ENCODE measurements at regions not wholly inside any gene's neighbourhood (a gene's known extent, or its start where the extent isn't known, plus 50 kb on each side); places are given as distances from the start of the nearest gene placed in this dataset.
A peak's percentile ranks its signal among the peaks of the same experiment; 100 is the strongest.
"Not testable (repeated sequence)": the region's sequence is repeated elsewhere in the genome, so short reads cannot be mapped to it uniquely, and the experiment has no call there.

- no peak for FAIRE-seq
- DNase-seq (ENCODE audit: insufficient read length, low spot score), result no peak
- TF ChIP-seq PAX5 (IDR thresholded peaks at IDR 0.05; ENCODE audit: insufficient read depth, low read length, severe bottlenecking) (no peak), SPI1 (IDR thresholded peaks at IDR 0.05; ENCODE audit: low read depth, low read length) (no peak), POLR2AphosphoS5 (IDR thresholded peaks at IDR 0.05; ENCODE audit: low read depth, low read length) (no peak), POLR2A (IDR thresholded peaks at IDR 0.05; ENCODE audit: low read depth, low read length) (no peak), POU2F2 (IDR thresholded peaks at IDR 0.05; ENCODE audit: low read depth, low read length) (no peak), TAF1 (IDR thresholded peaks at IDR 0.05; ENCODE audit: low read depth, low read length) (no peak)
Measured at GRCh38 chr2:53051157-53051556, 716.4 kb upstream of the CHAC2 start.

- no peak for DNase-seq (ENCODE audit: insufficient read length, low spot score)
- FAIRE-seq, result no peak
- TF ChIP-seq SPI1 (IDR thresholded peaks at IDR 0.05; ENCODE audit: low read depth, low read length) (no peak), POU2F2 (IDR thresholded peaks at IDR 0.05; ENCODE audit: low read depth, low read length) (no peak), TAF1 (IDR thresholded peaks at IDR 0.05; ENCODE audit: low read depth, low read length) (no peak), PAX5 (IDR thresholded peaks at IDR 0.05; ENCODE audit: insufficient read depth, low read length, severe bottlenecking) (no peak), POLR2AphosphoS5 (IDR thresholded peaks at IDR 0.05; ENCODE audit: low read depth, low read length) (no peak), POLR2A (IDR thresholded peaks at IDR 0.05; ENCODE audit: low read depth, low read length) (no peak)
Measured at GRCh38 chr2:53040536-53041229, 726.9 kb upstream of the CHAC2 start.

DNA sequence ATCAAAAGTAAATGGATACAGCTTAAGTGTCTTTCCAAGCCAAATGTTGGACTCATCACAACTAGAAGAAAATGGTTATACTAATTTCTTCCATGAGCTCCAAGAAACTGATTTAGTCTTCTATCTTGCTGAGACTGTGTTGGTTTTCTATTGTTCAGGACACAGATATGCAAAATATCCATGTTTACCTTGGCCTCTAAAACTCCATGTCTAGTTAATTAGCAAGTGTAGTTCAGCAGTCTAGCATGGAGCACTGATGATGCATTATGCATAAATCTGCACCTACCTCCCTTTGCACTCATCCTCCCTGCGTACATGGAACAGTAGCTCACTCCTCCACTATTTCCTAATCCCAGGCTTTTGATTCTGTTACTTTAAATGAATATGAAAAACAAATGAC, 731.4 kb upstream of the CHAC2 start:
- TF ChIP-seq POLR2AphosphoS5 (IDR thresholded peaks at IDR 0.05; ENCODE audit: low read depth, low read length) (no peak), PAX5 (IDR thresholded peaks at IDR 0.05; ENCODE audit: insufficient read depth, low read length, severe bottlenecking) (no peak), SPI1 (IDR thresholded peaks at IDR 0.05; ENCODE audit: low read depth, low read length) (no peak), TAF1 (IDR thresholded peaks at IDR 0.05; ENCODE audit: low read depth, low read length) (no peak), POLR2A (IDR thresholded peaks at IDR 0.05; ENCODE audit: low read depth, low read length) (no peak), POU2F2 (IDR thresholded peaks at IDR 0.05; ENCODE audit: low read depth, low read length) (no peak)
- FAIRE-seq (no peak), DNase-seq (ENCODE audit: insufficient read length, low spot score) (no peak)

- TF ChIP-seq POLR2A (IDR thresholded peaks at IDR 0.05; ENCODE audit: low read depth, low read length) (no peak), POU2F2 (IDR thresholded peaks at IDR 0.05; ENCODE audit: low read depth, low read length) (no peak), TAF1 (IDR thresholded peaks at IDR 0.05; ENCODE audit: low read depth, low read length) (no peak), SPI1 (IDR thresholded peaks at IDR 0.05; ENCODE audit: low read depth, low read length) (no peak)
- no peak for FAIRE-seq
- DNase-seq (ENCODE audit: insufficient read length, low spot score), result no peak
Measured at GRCh38 chr2:53035153-53035552, 732.5 kb upstream of the CHAC2 start.

DNA sequence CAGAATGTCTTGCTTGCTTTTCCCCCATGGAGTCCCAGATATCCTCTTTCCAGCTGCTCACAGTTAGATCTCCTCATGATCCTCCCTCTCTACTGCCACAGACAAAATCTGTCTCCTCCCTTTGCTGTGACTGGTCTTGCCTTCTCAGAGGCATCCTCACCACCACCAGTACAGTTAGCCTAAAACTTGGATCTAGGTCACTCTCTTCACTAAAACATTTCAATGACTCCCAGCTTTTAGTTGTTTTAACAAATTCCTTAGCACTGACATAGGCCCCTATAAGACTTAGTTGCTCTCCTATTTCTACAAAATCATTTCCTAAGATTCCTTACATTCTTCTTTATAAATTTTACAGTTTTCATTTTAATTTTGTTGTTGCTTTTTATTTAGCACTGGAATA, 734.2 kb upstream of the CHAC2 start:
- TF ChIP-seq POLR2AphosphoS5 (IDR thresholded peaks at IDR 0.05; ENCODE audit: low read depth, low read length), result no peak
- TF ChIP-seq PAX5 (IDR thresholded peaks at IDR 0.05; ENCODE audit: insufficient read depth, low read length, severe bottlenecking), result no peak
- no peak for TF ChIP-seq SPI1 (IDR thresholded peaks at IDR 0.05; ENCODE audit: low read depth, low read length)
- no peak for TF ChIP-seq POU2F2 (IDR thresholded peaks at IDR 0.05; ENCODE audit: low read depth, low read length)
- FAIRE-seq (no peak), DNase-seq (ENCODE audit: insufficient read length, low spot score) (no peak)

DNA sequence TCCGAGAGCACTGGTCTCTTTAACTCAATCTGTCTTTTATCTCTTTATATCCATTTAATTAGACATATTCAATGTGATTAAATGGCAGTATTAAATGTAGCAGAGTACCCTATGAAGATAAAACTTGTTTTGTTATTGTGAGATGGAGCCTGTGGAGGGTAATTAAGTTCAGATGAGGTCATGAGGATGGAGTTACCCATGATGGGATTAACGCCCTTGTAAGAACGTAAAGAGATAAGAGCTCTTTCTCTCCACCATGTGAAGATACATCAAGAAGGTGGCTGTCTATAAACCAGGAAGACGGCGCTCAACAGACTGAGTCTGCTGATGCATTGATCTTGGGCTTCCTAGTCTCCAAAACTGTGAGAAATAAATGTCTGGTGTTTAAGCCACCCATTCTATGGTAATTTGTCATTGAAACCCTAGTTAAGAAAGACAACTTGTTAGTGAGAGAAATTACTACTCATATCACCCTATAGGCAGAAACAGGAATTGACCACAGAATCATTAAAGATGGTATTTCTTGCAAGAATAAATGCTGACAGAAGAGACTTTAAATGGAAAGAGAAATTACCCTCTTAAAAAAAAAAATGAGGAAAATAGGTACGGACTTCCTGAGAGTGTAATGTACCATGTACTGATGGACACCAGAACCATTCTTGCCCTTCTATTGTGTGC, 738.7 kb upstream of the CHAC2 start:
- no peak for TF ChIP-seq POLR2A (IDR thresholded peaks at IDR 0.05; ENCODE audit: low read depth, low read length)
- no peak for TF ChIP-seq POLR2AphosphoS5 (IDR thresholded peaks at IDR 0.05; ENCODE audit: low read depth, low read length)
- TF ChIP-seq PAX5 (IDR thresholded peaks at IDR 0.05; ENCODE audit: insufficient read depth, low read length, severe bottlenecking), result no peak
- no peak for TF ChIP-seq TAF1 (IDR thresholded peaks at IDR 0.05; ENCODE audit: low read depth, low read length)
- no peak for TF ChIP-seq SPI1 (IDR thresholded peaks at IDR 0.05; ENCODE audit: low read depth, low read length)
- no peak for TF ChIP-seq POU2F2 (IDR thresholded peaks at IDR 0.05; ENCODE audit: low read depth, low read length)
- FAIRE-seq (no peak), DNase-seq (ENCODE audit: insufficient read length, low spot score) (no peak)

DNA sequence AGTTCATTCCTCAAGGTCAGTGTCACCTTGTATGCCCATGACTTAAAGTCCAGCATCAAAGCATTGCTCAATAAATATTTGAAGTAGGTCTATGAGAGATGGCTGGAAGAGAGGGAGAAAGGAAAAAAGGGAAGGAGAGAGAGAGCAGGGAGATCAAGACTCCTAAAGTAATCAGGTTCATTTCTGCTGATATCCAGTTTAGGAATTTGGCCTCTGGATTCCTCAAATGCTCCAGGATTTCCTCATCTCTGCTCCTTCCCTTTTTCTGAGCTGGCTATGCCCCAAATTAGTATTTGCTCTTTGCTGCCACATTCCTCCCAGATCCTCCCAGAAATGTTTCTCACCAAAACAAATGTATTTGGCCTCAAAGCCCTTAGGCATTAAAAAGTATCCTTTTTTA, 739.4 kb upstream of the CHAC2 start:
- TF ChIP-seq POU2F2 (IDR thresholded peaks at IDR 0.05; ENCODE audit: low read depth, low read length) (no peak), POLR2A (IDR thresholded peaks at IDR 0.05; ENCODE audit: low read depth, low read length) (no peak), PAX5 (IDR thresholded peaks at IDR 0.05; ENCODE audit: insufficient read depth, low read length, severe bottlenecking) (no peak), SPI1 (IDR thresholded peaks at IDR 0.05; ENCODE audit: low read depth, low read length) (no peak)
- FAIRE-seq (no peak), DNase-seq (ENCODE audit: insufficient read length, low spot score) (no peak)

GRCh38 chr2:53022248-53022647, 745.4 kb upstream of the CHAC2 start:
- peak; percentile 86 for FAIRE-seq
- DNase-seq (ENCODE audit: insufficient read length, low spot score), result not testable (repeated sequence)

DNA sequence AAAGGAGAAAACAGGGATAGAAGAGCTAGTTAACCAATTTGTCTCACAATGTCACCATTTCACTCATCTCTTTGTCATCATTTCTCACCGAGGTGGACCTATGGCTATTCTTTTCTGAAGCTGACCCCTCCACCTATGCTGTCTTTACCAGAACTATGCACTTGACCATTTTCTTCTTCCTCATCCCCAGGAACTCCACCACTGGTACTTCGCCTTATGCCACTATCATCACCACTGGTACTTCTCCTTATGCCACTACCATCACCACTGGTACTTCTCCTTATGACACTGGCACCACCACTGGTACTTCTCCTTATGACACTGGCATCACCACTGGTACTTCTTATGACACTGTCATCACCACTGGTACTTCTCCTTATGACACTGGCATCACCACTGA, 745.8 kb upstream of the CHAC2 start:
- DNase-seq (ENCODE audit: insufficient read length, low spot score) (no peak), FAIRE-seq (no peak)
- TF ChIP-seq POLR2AphosphoS5 (IDR thresholded peaks at IDR 0.05; ENCODE audit: low read depth, low read length) (no peak), POU2F2 (IDR thresholded peaks at IDR 0.05; ENCODE audit: low read depth, low read length) (no peak), PAX5 (IDR thresholded peaks at IDR 0.05; ENCODE audit: insufficient read depth, low read length, severe bottlenecking) (no peak), TAF1 (IDR thresholded peaks at IDR 0.05; ENCODE audit: low read depth, low read length) (no peak), POLR2A (IDR thresholded peaks at IDR 0.05; ENCODE audit: low read depth, low read length) (no peak), SPI1 (IDR thresholded peaks at IDR 0.05; ENCODE audit: low read depth, low read length) (no peak)

- no peak for DNase-seq (ENCODE audit: insufficient read length, low spot score)
- TF ChIP-seq PAX5 (IDR thresholded peaks at IDR 0.05; ENCODE audit: insufficient read depth, low read length, severe bottlenecking) (no peak), POLR2AphosphoS5 (IDR thresholded peaks at IDR 0.05; ENCODE audit: low read depth, low read length) (no peak), POLR2A (IDR thresholded peaks at IDR 0.05; ENCODE audit: low read depth, low read length) (no peak), TAF1 (IDR thresholded peaks at IDR 0.05; ENCODE audit: low read depth, low read length) (no peak), POU2F2 (IDR thresholded peaks at IDR 0.05; ENCODE audit: low read depth, low read length) (no peak)
Measured at GRCh38 chr2:53021292-53021691, 746.3 kb upstream of the CHAC2 start.

More at GRCh38 chr2:53021292-53021691, 746.3 kb upstream of the CHAC2 start:
- no peak for FAIRE-seq

All from GM12891 (cell line).